Tibial nerve (tissue), 4 donors: ENCODE measurements at regions not wholly inside any gene's neighbourhood (a gene's known extent, or its start where the extent isn't known, plus 50 kb on each side); places are given as distances from the start of the nearest gene placed in this dataset.

Source experiments
- CTCF ChIP-seq, 5 experiments: fragments of 200-600 bp in 3 of 5; fragments of 450-650 bp in 2 of 5; sonication (generic) in 3 of 5; IDR thresholded peaks; one replicate each; pipeline ENCODE4 v1.5.1; 2016 to 2019; ENCODE audit warnings: antibody characterized with exemption in 5 of 5, mild to moderate bottlenecking in 3 of 5, moderate library complexity in 2 of 5
- EP300 ChIP-seq, 2 donors: sonication (generic); formaldehyde crosslinking; IDR thresholded peaks; one replicate each; pipeline ENCODE4 v1.6.1; 2017; ENCODE audit warnings: antibody characterized with exemption in 2 of 2, mild to moderate bottlenecking in 1 of 2
- POLR2A ChIP-seq, 2 donors: fragments of 450-650 bp; IDR thresholded peaks; one replicate each; pipeline ENCODE4 v1.6.1; 2017; ENCODE audit warnings: antibody characterized with exemption in 2 of 2, mild to moderate bottlenecking in 2 of 2, moderate library complexity in 2 of 2

GRCh38 chr3:30146978-30147377, 459.4 kb upstream of the TGFBR2 start:
- TF ChIP-seq POLR2A (IDR thresholded peaks at IDR 0.05) (no peak), CTCF (IDR thresholded peaks at IDR 0.05) (no peak), EP300 (IDR thresholded peaks at IDR 0.05) (no peak)
